ENCODE measurements at regions not wholly inside any gene's neighbourhood (a gene's known extent, or its start where the extent isn't known, plus 50 kb on each side); places are given as distances from the start of the nearest gene placed in this dataset.

DNA sequence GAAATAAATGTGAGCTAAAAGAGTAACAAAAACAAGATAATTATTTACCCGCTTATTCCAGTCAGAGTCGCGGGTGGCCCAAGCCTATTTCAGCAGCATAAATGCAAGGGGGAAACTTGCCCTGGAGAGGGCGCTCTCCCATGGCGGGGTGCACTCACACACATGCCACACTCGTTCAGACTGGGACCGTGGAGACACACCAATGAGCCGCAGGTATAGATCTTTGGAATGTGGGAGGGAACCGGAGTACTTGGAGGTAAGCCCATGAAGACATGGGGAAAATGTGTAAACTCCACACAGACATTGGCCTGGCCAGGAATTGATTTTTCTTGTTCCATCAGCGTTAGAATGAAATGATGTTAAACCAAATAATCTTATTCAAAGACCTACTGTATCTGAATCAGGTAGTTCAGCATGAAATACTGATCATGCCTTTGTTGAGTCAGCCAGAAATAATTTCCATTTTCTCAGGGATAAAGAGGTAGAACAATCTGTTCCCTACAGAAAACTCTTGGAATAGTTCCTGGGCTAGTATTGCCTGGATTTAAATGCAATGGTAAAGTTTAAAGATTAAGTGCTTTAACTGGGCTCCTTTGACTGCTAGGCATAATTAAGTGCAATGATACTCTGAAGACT, 191.5 kb downstream of the MCHR2 start:
- TF ChIP-seq, protein P1, sequence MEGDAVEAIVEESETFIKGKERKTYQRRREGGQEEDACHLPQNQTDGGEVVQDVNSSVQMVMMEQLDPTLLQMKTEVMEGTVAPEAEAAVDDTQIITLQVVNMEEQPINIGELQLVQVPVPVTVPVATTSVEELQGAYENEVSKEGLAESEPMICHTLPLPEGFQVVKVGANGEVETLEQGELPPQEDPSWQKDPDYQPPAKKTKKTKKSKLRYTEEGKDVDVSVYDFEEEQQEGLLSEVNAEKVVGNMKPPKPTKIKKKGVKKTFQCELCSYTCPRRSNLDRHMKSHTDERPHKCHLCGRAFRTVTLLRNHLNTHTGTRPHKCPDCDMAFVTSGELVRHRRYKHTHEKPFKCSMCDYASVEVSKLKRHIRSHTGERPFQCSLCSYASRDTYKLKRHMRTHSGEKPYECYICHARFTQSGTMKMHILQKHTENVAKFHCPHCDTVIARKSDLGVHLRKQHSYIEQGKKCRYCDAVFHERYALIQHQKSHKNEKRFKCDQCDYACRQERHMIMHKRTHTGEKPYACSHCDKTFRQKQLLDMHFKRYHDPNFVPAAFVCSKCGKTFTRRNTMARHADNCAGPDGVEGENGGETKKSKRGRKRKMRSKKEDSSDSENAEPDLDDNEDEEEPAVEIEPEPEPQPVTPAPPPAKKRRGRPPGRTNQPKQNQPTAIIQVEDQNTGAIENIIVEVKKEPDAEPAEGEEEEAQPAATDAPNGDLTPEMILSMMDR (IDR thresholded peaks at IDR 0.05) = peak in 1 of 4 donors; percentile 7
- no peak for TF ChIP-seq POLR2A (IDR thresholded peaks at IDR 0.05)

Measured in right lobe of liver (tissue), 4 donors.